ENCODE measurements at regions not wholly inside any gene's neighbourhood (a gene's known extent, or its start where the extent isn't known, plus 50 kb on each side); places are given as distances from the start of the nearest gene placed in this dataset.
A peak's percentile ranks its signal among the peaks of the same experiment; 100 is the strongest.

DNA sequence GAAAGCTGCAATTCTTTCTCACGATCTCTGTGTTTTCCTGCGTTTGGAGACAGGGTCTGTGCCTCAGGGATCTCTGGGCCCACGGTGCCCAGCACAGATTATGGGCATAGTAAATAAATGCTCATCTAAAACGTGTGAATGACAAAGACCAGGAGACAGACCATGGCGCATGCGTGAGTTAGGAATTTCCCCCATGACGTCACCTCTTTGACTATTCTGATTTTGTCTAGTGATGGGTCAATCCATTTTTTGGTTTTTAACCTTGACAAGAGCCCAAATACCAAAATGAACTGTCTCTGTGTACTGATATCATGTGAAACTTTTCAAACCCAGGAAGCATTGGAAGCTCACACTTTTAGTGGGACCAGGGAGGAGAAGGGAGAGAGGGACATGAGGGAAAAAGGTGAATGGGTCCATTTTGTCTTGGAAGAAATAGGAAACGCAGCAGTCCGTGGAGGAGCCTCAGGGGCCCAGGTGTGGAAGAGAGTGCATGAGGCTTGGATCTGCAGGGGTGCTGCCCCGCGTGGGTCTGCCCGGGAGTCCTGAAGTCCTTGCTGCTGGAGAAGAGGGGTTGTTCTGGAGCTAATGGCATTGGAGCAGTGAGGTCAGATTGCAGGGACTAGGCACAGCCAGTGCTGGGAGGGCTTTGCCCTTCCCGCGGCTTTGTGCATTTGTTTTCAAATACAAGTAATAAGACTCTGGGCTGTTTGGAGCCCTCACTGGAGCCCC is 172.2 kb downstream of the ASB1 start:
- 67 to 70% methylated on average over 11 to 14 of the region's 14 CpGs for WGBS, 2 donors
- Histone ChIP-seq H3K27ac (peak overlapping the region in 2 of 4 donors; percentile 85 to 86), H3K27me3 (no peaks in the 10 kb centered on the region), H3K9me3 (peaks cover 0 to 4% (median 0%) of the 10 kb centered on the region in 3 donors), H3K36me3 (no peaks in the 10 kb centered on the region), H3K4me1 (peaks cover 0 to 44% (median 22%) of the 10 kb centered on the region in 3 donors), H3K4me3 (no peak overlapping the region)
- DNase-seq: no peak
- TF ChIP-seq CTCF (IDR thresholded peaks at IDR 0.05) (no peak), POLR2A (IDR thresholded peaks at IDR 0.05) (no peak)
- intact Hi-C loops (cut with DNase I): no loop called here

GRCh38 chr2:238599549-238600505 is 173.1 kb downstream of the ASB1 start:
- no peaks in the 10 kb centered on the region for H3K27me3 ChIP-seq
- H3K27ac ChIP-seq: no peak overlapping the region
- peaks cover 0 to 44% (median 22%) of the 10 kb centered on the region in 3 donors for H3K4me1 ChIP-seq
- H3K9me3 ChIP-seq: peaks cover 0 to 4% (median 0%) of the 10 kb centered on the region in 3 donors
- no peak for TF ChIP-seq CTCF (IDR thresholded peaks at IDR 0.05)
- no peak for TF ChIP-seq POLR2A (IDR thresholded peaks at IDR 0.05)
- H3K36me3 ChIP-seq: no peaks in the 10 kb centered on the region
- WGBS, 2 donors: 88 to 92% methylated on average over 6 to 18 of the region's 29 CpGs
- DNase-seq: no peak
- intact Hi-C loops (cut with DNase I): no loop called here
- no peak overlapping the region for H3K4me3 ChIP-seq

- Histone ChIP-seq H3K4me1 (peaks cover 0 to 44% (median 22%) of the 10 kb centered on the region in 3 donors), H3K36me3 (no peaks in the 10 kb centered on the region), H3K4me3 (no peak overlapping the region), H3K27ac (peak overlapping the region; percentile 33 to 82 (median 72)), H3K27me3 (no peaks in the 10 kb centered on the region), H3K9me3 (peaks cover 0 to 4% (median 0%) of the 10 kb centered on the region in 3 donors)
- no peak for TF ChIP-seq CTCF (IDR thresholded peaks at IDR 0.05)
- TF ChIP-seq POLR2A (IDR thresholded peaks at IDR 0.05): no peak
- WGBS, 2 donors: 82 to 91% methylated on average over 22 to 23 of the region's 29 CpGs
- DNase-seq: no peak
- intact Hi-C loops (cut with DNase I): no loop called here
Observed at GRCh38 chr2:238600506-238601432, 174.0 kb downstream of the ASB1 start.

GRCh38 chr2:238601433-238602222 is 174.9 kb downstream of the ASB1 start:
- Histone ChIP-seq H3K36me3 (no peaks in the 10 kb centered on the region), H3K4me1 (peaks cover 0 to 38% (median 17%) of the 10 kb centered on the region in 3 donors), H3K4me3 (no peak overlapping the region), H3K9me3 (peaks cover 0 to 4% (median 0%) of the 10 kb centered on the region in 3 donors), H3K27me3 (no peaks in the 10 kb centered on the region), H3K27ac (peak overlapping the region; percentile 33 to 82 (median 72))
- no peak for DNase-seq
- intact Hi-C loops (cut with DNase I): no loop called here
- 28 to 30% methylated on average over 5 to 7 of the region's 11 CpGs for WGBS, 2 donors
- no peak for TF ChIP-seq CTCF (IDR thresholded peaks at IDR 0.05)
- TF ChIP-seq POLR2A (IDR thresholded peaks at IDR 0.05): no peak
